ENCODE measurements at regions not wholly inside any gene's neighbourhood (a gene's known extent, or its start where the extent isn't known, plus 50 kb on each side); places are given as distances from the start of the nearest gene placed in this dataset.

GRCh38 chr3:73296859-73297258, 235.4 kb downstream of the EBLN2 start:
- no peak overlapping the region for H3K27ac ChIP-seq (ENCODE audit: extremely low read depth, low read depth, low read length)
- ChIA-PET CTCF (ENCODE audit: low intra/inter-chr PET ratio) (no interaction called here), POLR2A (no interaction called here)
- ATAC-seq (no peak), DNase-seq (ENCODE audit: extremely low read depth in 1 of 4, low spot score in 3 of 4) (no peak), FAIRE-seq (no peak)
- H3K4me3 ChIP-seq, result no peak overlapping the region
- no peaks in the 10 kb centered on the region for H4K20me1 ChIP-seq (replicated peaks; ENCODE audit: control insufficient read depth, insufficient read depth, low read length)
- WGBS (ENCODE audit: insufficient coverage, low coverage, missing lambda C conversion rate), result 5% methylated on average over 5 of the region's 5 CpGs
- intact Hi-C loops (cut with micrococcal nuclease) (loop anchor here (10.0 kb wide), 1 partner anchor 192 kb away; no protein-coding TSS in a partner anchor), in situ Hi-C loops (cut with MboI) (no loop called here)
- H3K4me2 ChIP-seq (ENCODE audit: insufficient read depth, low read length), result no peak overlapping the region
- H3K27me3 ChIP-seq (ENCODE audit: control insufficient read depth in 2 of 2, insufficient read depth in 2 of 2, low read length in 2 of 2), result peaks cover 0 to 8% of the 10 kb centered on the region in 2 experiments; a peak in 3 of 5 replicates
- TF ChIP-seq RUNX1 (IDR thresholded peaks at IDR 0.05; ENCODE audit: low read depth) (no peak), KAT8 (IDR thresholded peaks at IDR 0.05; ENCODE audit: low read depth) (no peak), NCOR1 (IDR thresholded peaks at IDR 0.05) (no peak), TFAM (CRISPR knock-in tag; conservative IDR thresholded peaks at IDR 0.05) (no peak), CCNT2 (IDR thresholded peaks at IDR 0.05; ENCODE audit: borderline replicate concordance, extremely low read depth, insufficient read length, low read depth, low read length) (no peak), DDX20 (tag; IDR thresholded peaks at IDR 0.05; ENCODE audit: low read depth) (no peak), BRD4 (IDR thresholded peaks at IDR 0.05) (no peak), MYC (IDR thresholded peaks at IDR 0.05; ENCODE audit: low read depth, low read length) (no peak), MYC (CRISPR knock-in tag; IDR thresholded peaks at IDR 0.05; ENCODE audit: borderline replicate concordance, low read depth) (no peak), HOXB6 (CRISPR knock-in tag; IDR thresholded peaks at IDR 0.05; ENCODE audit: borderline replicate concordance) (no peak), BDP1 (IDR thresholded peaks at IDR 0.05; ENCODE audit: insufficient read depth, insufficient read length) (no peak), SMAD4 (CRISPR knock-in tag; conservative IDR thresholded peaks at IDR 0.05) (no peak), TEAD1 (CRISPR knock-in tag; IDR thresholded peaks at IDR 0.05) (no peak), KDM5B (IDR thresholded peaks at IDR 0.05; ENCODE audit: insufficient replicate concordance, low read depth, low read length) (no peak), SRSF9 (IDR thresholded peaks at IDR 0.05; ENCODE audit: borderline replicate concordance, low read depth, low read length) (no peak), TARDBP (IDR thresholded peaks at IDR 0.05) (no peak)
- TF ChIP-seq, protein P1, sequence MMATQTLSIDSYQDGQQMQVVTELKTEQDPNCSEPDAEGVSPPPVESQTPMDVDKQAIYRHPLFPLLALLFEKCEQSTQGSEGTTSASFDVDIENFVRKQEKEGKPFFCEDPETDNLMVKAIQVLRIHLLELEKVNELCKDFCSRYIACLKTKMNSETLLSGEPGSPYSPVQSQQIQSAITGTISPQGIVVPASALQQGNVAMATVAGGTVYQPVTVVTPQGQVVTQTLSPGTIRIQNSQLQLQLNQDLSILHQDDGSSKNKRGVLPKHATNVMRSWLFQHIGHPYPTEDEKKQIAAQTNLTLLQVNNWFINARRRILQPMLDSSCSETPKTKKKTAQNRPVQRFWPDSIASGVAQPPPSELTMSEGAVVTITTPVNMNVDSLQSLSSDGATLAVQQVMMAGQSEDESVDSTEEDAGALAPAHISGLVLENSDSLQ (IDR thresholded peaks at IDR 0.05), result no peak
- TF ChIP-seq, protein P2, sequence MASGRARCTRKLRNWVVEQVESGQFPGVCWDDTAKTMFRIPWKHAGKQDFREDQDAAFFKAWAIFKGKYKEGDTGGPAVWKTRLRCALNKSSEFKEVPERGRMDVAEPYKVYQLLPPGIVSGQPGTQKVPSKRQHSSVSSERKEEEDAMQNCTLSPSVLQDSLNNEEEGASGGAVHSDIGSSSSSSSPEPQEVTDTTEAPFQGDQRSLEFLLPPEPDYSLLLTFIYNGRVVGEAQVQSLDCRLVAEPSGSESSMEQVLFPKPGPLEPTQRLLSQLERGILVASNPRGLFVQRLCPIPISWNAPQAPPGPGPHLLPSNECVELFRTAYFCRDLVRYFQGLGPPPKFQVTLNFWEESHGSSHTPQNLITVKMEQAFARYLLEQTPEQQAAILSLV (tag; IDR thresholded peaks at IDR 0.05), result no peak
- no peaks in the 10 kb centered on the region for H3K4me1 ChIP-seq (replicated peaks in 1 of 2; ENCODE audit: control insufficient read depth in 2 of 2, insufficient read depth in 2 of 2, low read length in 2 of 2)
- no peak overlapping the region for H2AFZ ChIP-seq (ENCODE audit: low read depth, low read length)
- no peaks in the 10 kb centered on the region for H3K9me3 ChIP-seq (replicated peaks; ENCODE audit: control insufficient read depth, insufficient read depth, low read depth, low read length)
- no peak overlapping the region for H3K9ac ChIP-seq (ENCODE audit: insufficient read depth in 1 of 2, low read depth in 2 of 2, low read length in 2 of 2)
- no peaks in the 10 kb centered on the region for H3K9me1 ChIP-seq (ENCODE audit: control insufficient read depth, insufficient read depth, low read length)
- BruUV-seq (replicated peaks), result no TSS peak
- no peaks in the 10 kb centered on the region for H3K79me2 ChIP-seq (ENCODE audit: control insufficient read depth, insufficient read depth, low read length)
- no peaks in the 10 kb centered on the region for H3K36me3 ChIP-seq (ENCODE audit: control insufficient read depth, insufficient read depth, low read length)

Measured in K562 (cell line).